ENCODE measurements at regions not wholly inside any gene's neighbourhood (a gene's known extent, or its start where the extent isn't known, plus 50 kb on each side); places are given as distances from the start of the nearest gene placed in this dataset.

DNA sequence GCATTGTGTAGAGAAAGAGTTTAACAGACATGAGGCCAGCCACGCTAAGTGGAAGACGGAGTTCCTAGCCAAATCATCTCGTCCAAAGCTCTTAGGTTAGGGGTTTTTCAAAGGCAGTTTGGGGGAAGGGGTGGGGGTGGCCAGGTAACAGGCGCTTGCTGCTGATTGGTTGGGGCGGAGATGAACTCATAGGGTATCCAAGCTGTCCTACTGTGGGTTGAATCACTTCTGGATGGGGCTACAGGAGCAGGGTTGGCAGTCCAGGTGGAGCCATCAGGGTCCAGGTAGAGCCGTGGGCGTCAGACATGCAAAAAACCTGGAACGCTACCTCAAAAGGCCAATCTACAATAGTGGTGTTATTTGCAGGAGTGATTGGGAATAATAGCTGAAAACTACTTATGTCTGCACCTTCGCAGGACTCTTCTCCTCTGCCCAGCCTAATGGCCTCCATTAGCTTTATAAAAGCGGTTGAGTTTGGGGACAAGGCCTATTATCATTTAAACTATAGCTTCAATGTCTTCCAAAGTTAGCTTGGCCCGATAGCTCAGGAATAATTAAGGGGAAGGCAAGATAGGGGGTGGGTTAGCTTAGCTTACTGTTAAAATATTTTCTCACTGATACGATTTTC, 579.6 kb downstream of the NLGN4X start:
- no peak for TF ChIP-seq CTCF (IDR thresholded peaks at IDR 0.05; ENCODE audit: extremely low read depth in 1 of 2, insufficient read depth in 1 of 2, low read depth in 1 of 2, low read length in 2 of 2)
- TF ChIP-seq POLR2A (IDR thresholded peaks at IDR 0.05; ENCODE audit: low read depth, low read length): no peak
- no peak for TF ChIP-seq JUN (IDR thresholded peaks at IDR 0.05; ENCODE audit: borderline replicate concordance, insufficient read depth, insufficient read length, low read depth)
- no peak for TF ChIP-seq POLR2AphosphoS5 (IDR thresholded peaks at IDR 0.05; ENCODE audit: insufficient read depth, low read depth, low read length)
- no peak for TF ChIP-seq EZH2 (IDR thresholded peaks at IDR 0.05; ENCODE audit: borderline replicate concordance, low read depth, low read length, severe bottlenecking)
